22Rv1 (cell line): ENCODE measurements at regions not wholly inside any gene's neighbourhood (a gene's known extent, or its start where the extent isn't known, plus 50 kb on each side); places are given as distances from the start of the nearest gene placed in this dataset.

Source experiments
- ZFX ChIP-seq: fragments of 450-650 bp; IDR thresholded peaks from 2 replicates; pipeline ENCODE4 v1.6.1; 2017; ENCODE audit warnings: antibody characterized with exemption, borderline replicate concordance
- TF ChIP-seq, protein P1 (sequence below): fragments of 450-650 bp; IDR thresholded peaks from 2 replicates; pipeline ENCODE4 v1.5.1; 2017; ENCODE audit warnings: mild to moderate bottlenecking

DNA sequence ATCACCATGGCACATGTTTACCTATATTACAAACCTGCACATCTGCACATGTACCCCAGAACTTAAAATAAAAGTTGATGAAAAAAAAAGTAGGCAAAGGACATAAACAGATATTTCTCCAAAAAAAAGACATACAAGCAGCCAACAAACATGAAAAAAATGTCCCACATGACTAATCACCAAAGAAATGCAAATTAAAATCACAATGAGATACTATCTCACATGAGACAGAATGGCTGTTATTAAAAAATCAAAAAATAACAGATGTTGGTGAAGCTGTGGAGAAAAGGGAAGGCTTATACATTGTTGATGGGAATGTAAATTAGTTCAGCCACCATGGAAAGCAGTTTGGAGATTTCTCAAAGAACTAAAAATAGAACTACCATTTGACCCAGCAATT lies 68.0 kb upstream of the FAR2 start:
- TF ChIP-seq, protein P1, sequence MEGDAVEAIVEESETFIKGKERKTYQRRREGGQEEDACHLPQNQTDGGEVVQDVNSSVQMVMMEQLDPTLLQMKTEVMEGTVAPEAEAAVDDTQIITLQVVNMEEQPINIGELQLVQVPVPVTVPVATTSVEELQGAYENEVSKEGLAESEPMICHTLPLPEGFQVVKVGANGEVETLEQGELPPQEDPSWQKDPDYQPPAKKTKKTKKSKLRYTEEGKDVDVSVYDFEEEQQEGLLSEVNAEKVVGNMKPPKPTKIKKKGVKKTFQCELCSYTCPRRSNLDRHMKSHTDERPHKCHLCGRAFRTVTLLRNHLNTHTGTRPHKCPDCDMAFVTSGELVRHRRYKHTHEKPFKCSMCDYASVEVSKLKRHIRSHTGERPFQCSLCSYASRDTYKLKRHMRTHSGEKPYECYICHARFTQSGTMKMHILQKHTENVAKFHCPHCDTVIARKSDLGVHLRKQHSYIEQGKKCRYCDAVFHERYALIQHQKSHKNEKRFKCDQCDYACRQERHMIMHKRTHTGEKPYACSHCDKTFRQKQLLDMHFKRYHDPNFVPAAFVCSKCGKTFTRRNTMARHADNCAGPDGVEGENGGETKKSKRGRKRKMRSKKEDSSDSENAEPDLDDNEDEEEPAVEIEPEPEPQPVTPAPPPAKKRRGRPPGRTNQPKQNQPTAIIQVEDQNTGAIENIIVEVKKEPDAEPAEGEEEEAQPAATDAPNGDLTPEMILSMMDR = no peak
- no peak for TF ChIP-seq ZFX
